SK-N-SH treated with all-trans-retinoic acid at 6 μM for 48 hours (cell line): ENCODE measurements at regions not wholly inside any gene's neighbourhood (a gene's known extent, or its start where the extent isn't known, plus 50 kb on each side); places are given as distances from the start of the nearest gene placed in this dataset.

ENCODE experiments used
- ATAC-seq: fragments of 200-7000 bp; cut with Tn5 transposase; 3 replicates; pipeline ENCODE4 v1.9.1; 2020; ENCODE audit warnings: mild to moderate bottlenecking, moderate library complexity
- ARNTL ChIP-seq: fragments of 450-650 bp; formaldehyde crosslinking; IDR thresholded peaks from 2 replicates; pipeline ENCODE4 v1.5.0; 2020; ENCODE audit warnings: low read depth, mild to moderate bottlenecking, moderate library complexity, borderline replicate concordance
- BACH2 ChIP-seq: fragments of 250-450 bp; sonication (Bioruptor Pico); IDR thresholded peaks from 2 replicates; pipeline ENCODE4 v1.9.0; 2021; ENCODE audit warnings: mild to moderate bottlenecking, borderline replicate concordance
- ESRRG ChIP-seq: fragments of 250-450 bp; sonication (Bioruptor Pico); IDR thresholded peaks from 2 replicates; pipeline ENCODE4 v1.6.1; 2021; ENCODE audit warnings: mild to moderate bottlenecking
- GLIS3 ChIP-seq: fragments of 250-450 bp; sonication (Bioruptor Pico); IDR thresholded peaks from 2 replicates; pipeline ENCODE4 v1.5.0; 2020; ENCODE audit warnings: mild to moderate bottlenecking, moderate library complexity
- ISL1 ChIP-seq: fragments of 250-450 bp; sonication (Bioruptor Pico); IDR thresholded peaks from 2 replicates; pipeline ENCODE4 v2.1.2; 2022; ENCODE audit warnings: mild to moderate bottlenecking, moderate library complexity
- OSR1 ChIP-seq: fragments of 250-450 bp; sonication (Bioruptor Pico); IDR thresholded peaks from 2 replicates; pipeline ENCODE4 v1.8.0; 2022; ENCODE audit warnings: moderate library complexity, mild to moderate bottlenecking, inconsistent platforms
- PATZ1 ChIP-seq: fragments of 250-450 bp; sonication (Bioruptor Pico); IDR thresholded peaks from 2 replicates; pipeline ENCODE4 v1.8.0; 2020; ENCODE audit warnings: mild to moderate bottlenecking, moderate library complexity, borderline replicate concordance
- POU6F1 ChIP-seq: fragments of 250-450 bp; sonication (Bioruptor Pico); IDR thresholded peaks from 2 replicates; pipeline ENCODE4 v1.8.0; 2021; ENCODE audit warnings: low read depth, mild to moderate bottlenecking, moderate library complexity, borderline replicate concordance
- PPARA ChIP-seq: fragments of 250-450 bp; sonication (Bioruptor Pico); IDR thresholded peaks from 2 replicates; pipeline ENCODE4 v1.5.0; 2020; ENCODE audit warnings: mild to moderate bottlenecking, borderline replicate concordance
- RARB ChIP-seq: fragments of 250-450 bp; sonication (Bioruptor Pico); IDR thresholded peaks from 2 replicates; pipeline ENCODE4 v1.8.0; 2021; ENCODE audit warnings: mild to moderate bottlenecking, moderate library complexity
- SNAI2 ChIP-seq: fragments of 250-450 bp; sonication (Bioruptor Pico); IDR thresholded peaks from 2 replicates; pipeline ENCODE4 v1.5.0; 2020; ENCODE audit warnings: mild to moderate bottlenecking, moderate library complexity
- TCF4 ChIP-seq: fragments of 250-450 bp; sonication (Bioruptor Pico); IDR thresholded peaks from 2 replicates; pipeline ENCODE4 v1.8.0; 2021; ENCODE audit warnings: mild to moderate bottlenecking, moderate library complexity, borderline replicate concordance
- ZC3H10 ChIP-seq: fragments of 250-450 bp; sonication (Bioruptor Pico); IDR thresholded peaks from 2 replicates; pipeline ENCODE4 v1.5.1; 2021; ENCODE audit warnings: mild to moderate bottlenecking, moderate library complexity
- ZFP30 ChIP-seq: fragments of 450-650 bp; formaldehyde crosslinking; IDR thresholded peaks from 2 replicates; pipeline ENCODE4 v1.5.0; 2022; ENCODE audit warnings: mild to moderate bottlenecking, moderate library complexity
- ZNF565 ChIP-seq: fragments of 450-650 bp; formaldehyde crosslinking; conservative IDR thresholded peaks from 2 replicates; pipeline ENCODE4 v1.5.0; 2020; ENCODE audit warnings: low read depth, mild to moderate bottlenecking, moderate library complexity
- ZNF70 ChIP-seq: fragments of 450-650 bp; formaldehyde crosslinking; IDR thresholded peaks from 2 replicates; pipeline ENCODE4 v1.5.0; 2020; ENCODE audit warnings: mild to moderate bottlenecking, moderate library complexity
- ZNF8 ChIP-seq: fragments of 450-650 bp; formaldehyde crosslinking; IDR thresholded peaks from 2 replicates; pipeline ENCODE4 v1.5.0; 2020; ENCODE audit warnings: mild to moderate bottlenecking, moderate library complexity
- TF ChIP-seq, protein P1 (sequence below): fragments of 250-450 bp; sonication (Bioruptor Pico); IDR thresholded peaks from 2 replicates; pipeline ENCODE4 v1.5.1; 2020; ENCODE audit warnings: low read depth, mild to moderate bottlenecking, moderate library complexity
- TF ChIP-seq, protein P2 (sequence below): fragments of 250-450 bp; sonication (Bioruptor Pico); IDR thresholded peaks from 2 replicates; pipeline ENCODE4 v1.5.1; 2021; ENCODE audit warnings: mild to moderate bottlenecking, moderate library complexity

- TF ChIP-seq ZC3H10, result no peak
- TF ChIP-seq, protein P1, sequence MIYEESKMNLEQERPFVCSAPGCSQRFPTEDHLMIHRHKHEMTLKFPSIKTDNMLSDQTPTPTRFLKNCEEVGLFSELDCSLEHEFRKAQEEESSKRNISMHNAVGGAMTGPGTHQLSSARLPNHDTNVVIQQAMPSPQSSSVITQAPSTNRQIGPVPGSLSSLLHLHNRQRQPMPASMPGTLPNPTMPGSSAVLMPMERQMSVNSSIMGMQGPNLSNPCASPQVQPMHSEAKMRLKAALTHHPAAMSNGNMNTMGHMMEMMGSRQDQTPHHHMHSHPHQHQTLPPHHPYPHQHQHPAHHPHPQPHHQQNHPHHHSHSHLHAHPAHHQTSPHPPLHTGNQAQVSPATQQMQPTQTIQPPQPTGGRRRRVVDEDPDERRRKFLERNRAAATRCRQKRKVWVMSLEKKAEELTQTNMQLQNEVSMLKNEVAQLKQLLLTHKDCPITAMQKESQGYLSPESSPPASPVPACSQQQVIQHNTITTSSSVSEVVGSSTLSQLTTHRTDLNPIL, result no peak
- TF ChIP-seq, protein P2, sequence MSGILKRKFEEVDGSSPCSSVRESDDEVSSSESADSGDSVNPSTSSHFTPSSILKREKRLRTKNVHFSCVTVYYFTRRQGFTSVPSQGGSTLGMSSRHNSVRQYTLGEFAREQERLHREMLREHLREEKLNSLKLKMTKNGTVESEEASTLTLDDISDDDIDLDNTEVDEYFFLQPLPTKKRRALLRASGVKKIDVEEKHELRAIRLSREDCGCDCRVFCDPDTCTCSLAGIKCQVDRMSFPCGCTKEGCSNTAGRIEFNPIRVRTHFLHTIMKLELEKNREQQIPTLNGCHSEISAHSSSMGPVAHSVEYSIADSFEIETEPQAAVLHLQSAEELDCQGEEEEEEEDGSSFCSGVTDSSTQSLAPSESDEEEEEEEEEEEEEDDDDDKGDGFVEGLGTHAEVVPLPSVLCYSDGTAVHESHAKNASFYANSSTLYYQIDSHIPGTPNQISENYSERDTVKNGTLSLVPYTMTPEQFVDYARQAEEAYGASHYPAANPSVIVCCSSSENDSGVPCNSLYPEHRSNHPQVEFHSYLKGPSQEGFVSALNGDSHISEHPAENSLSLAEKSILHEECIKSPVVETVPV (CRISPR knock-in tag), result no peak
- TF ChIP-seq ZNF70, result no peak
- TF ChIP-seq BACH2, result no peak
- no peak for TF ChIP-seq ARNTL (CRISPR knock-in tag)
- TF ChIP-seq OSR1 (CRISPR knock-in tag), result no peak
- TF ChIP-seq GLIS3 (CRISPR knock-in tag), result no peak
- TF ChIP-seq ZNF8 (CRISPR knock-in tag), result no peak
- no peak for TF ChIP-seq PATZ1 (CRISPR knock-in tag)
- TF ChIP-seq ZFP30, result no peak
- no peak for TF ChIP-seq POU6F1 (CRISPR knock-in tag)
- no peak for TF ChIP-seq ISL1 (CRISPR knock-in tag)
- ATAC-seq, result no peak
Observed at GRCh38 chr14:97848317-97848980, 1051.3 kb downstream of the VRK1 start.

GRCh38 chr14:97850466-97850865, 1053.3 kb downstream of the VRK1 start:
- no peak for ATAC-seq
- TF ChIP-seq SNAI2 (CRISPR knock-in tag) (no peak), PPARA (CRISPR knock-in tag) (no peak), ESRRG (CRISPR knock-in tag) (no peak), POU6F1 (CRISPR knock-in tag) (no peak), PATZ1 (CRISPR knock-in tag) (no peak), TCF4 (no peak), RARB (CRISPR knock-in tag) (no peak), ZNF565 (CRISPR knock-in tag) (no peak)
- TF ChIP-seq, protein P2 (CRISPR knock-in tag), result no peak
